Small intestine (tissue), 7 donors: ENCODE measurements at regions not wholly inside any gene's neighbourhood (a gene's known extent, or its start where the extent isn't known, plus 50 kb on each side); places are given as distances from the start of the nearest gene placed in this dataset.
"Not testable (repeated sequence)": the region's sequence is repeated elsewhere in the genome, so short reads cannot be mapped to it uniquely, and the experiment has no call there.

Source experiments
- DNase-seq, 2 donors: peaks; one replicate each; pipeline versions ENCODE4 v3.0.0 to v3.0.0-alpha.2; 2013
- FAIRE-seq: peaks from 2 replicates; lab custom pipeline; 2012; peaks lifted over from hg19 to GRCh38; lab: Jason Lieb, UNC
- H3K27ac ChIP-seq, 3 donors: one replicate each; pipeline ENCODE4 v1.5.1; 2013; ENCODE audit warnings: low read length in 2 of 3, mild to moderate bottlenecking in 2 of 3, control low read depth in 1 of 3, inconsistent platforms in 1 of 3, low read depth in 1 of 3, moderate library complexity in 1 of 3
- H3K27me3 ChIP-seq, 3 donors: one replicate each; pipeline ENCODE4 v1.6.1; 2013; ENCODE audit warnings: low read length in 3 of 3, inconsistent platforms in 1 of 3; ENCODE audit not compliant: control insufficient read depth in 3 of 3, insufficient read depth in 3 of 3
- H3K36me3 ChIP-seq, 3 donors: one replicate each; pipeline ENCODE4 v1.6.1; 2013; ENCODE audit warnings: low read length in 3 of 3, inconsistent platforms in 1 of 3, low read depth in 1 of 3, mild to moderate bottlenecking in 1 of 3, moderate library complexity in 1 of 3; ENCODE audit not compliant: control insufficient read depth in 3 of 3, insufficient read depth in 2 of 3
- H3K4me1 ChIP-seq, 3 donors: one replicate each; pipeline ENCODE4 v1.6.1; 2013; ENCODE audit warnings: low read length in 2 of 3, inconsistent platforms in 1 of 3, low read depth in 1 of 3, mild to moderate bottlenecking in 1 of 3, moderate library complexity in 1 of 3; ENCODE audit not compliant: control insufficient read depth in 3 of 3, insufficient read depth in 2 of 3
- H3K4me3 ChIP-seq, 3 donors: one replicate each; pipeline ENCODE4 v1.5.1; 2013; ENCODE audit warnings: low read length in 3 of 3, control low read depth in 1 of 3, inconsistent platforms in 1 of 3, low read depth in 1 of 3, mild to moderate bottlenecking in 1 of 3, moderate library complexity in 1 of 3
- H3K9me3 ChIP-seq, 2 donors: one replicate each; pipeline ENCODE4 v1.6.1; 2013; ENCODE audit warnings: low read depth in 1 of 2, low read length in 1 of 2; ENCODE audit not compliant: control insufficient read depth in 2 of 2, insufficient read depth in 1 of 2
- WGBS, 3 donors: extraction: QIAGEN DNeasy Blood & Tissue Kit; methylation state at CpG; one replicate each; pipeline ENCODE4 v1.1.7; 2013; 5-methylcytosine and 5-hydroxymethylcytosine counted together
- donor health status: healthy with polysubstance abuse.
- donor health status: control.
- donor health status: control.
- donor health status: Bipolar disorder and iron deficiency.
- donor health status: healthy.

DNA sequence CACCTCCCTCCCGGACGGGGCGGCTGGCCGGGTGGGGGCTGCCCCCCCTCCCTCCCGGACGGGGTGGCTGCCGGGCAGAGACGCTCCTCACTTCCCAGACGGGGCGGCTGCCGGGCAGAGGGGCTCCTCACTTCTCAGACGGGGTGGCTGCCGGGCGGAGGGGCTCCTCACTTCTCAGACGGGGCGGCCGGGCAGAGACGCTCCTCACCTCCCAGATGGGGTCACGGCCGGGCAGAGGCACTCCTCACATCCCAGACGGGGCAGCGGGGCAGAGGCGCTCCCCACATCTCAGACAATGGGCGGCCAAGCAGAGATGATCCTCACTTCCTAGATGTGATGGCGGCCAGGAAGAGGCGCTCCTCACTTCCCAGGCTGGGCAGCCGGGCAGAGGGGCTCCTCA is 1430.4 kb upstream of the FLRT2 start:
- H3K4me1 ChIP-seq, H3K36me3 ChIP-seq, H3K27ac ChIP-seq, DNase-seq, H3K4me3 ChIP-seq, H3K27me3 ChIP-seq, FAIRE-seq: not testable (repeated sequence)
- peaks cover 1 to 30% of the 10 kb centered on the region in 2 donors for H3K9me3 ChIP-seq
- WGBS, 3 donors = 89 to 94% (median 92%) methylated on average over 15 to 27 of the region's 27 CpGs

DNA sequence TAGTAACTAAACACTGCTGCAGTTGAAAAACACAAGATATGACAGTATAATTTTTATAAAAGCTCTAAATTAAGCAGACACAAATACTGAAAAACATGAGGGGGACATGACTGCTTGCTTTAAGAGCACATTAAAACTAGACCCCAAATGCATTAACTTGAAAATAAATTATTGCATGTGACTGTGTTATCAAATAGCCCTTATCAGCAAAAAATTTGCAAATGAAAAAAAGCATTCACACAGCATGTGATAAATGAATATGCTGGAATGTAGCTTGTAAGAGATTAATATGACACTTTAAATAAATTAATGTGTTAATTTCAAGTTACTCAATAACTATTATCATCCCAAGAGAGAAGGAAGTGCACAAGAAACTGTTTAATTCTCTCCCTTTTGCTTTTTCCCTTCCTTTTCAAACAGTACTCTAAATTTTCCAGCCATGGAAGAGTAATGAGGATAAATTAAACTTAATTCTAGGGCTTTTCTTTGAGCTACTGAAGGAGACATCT is 1422.1 kb upstream of the FLRT2 start:
- no peaks in the 10 kb centered on the region for H3K4me1 ChIP-seq
- no peak overlapping the region for H3K4me3 ChIP-seq
- H3K36me3 ChIP-seq = no peaks in the 10 kb centered on the region
- no peak for DNase-seq
- no peaks in the 10 kb centered on the region for H3K27me3 ChIP-seq
- FAIRE-seq = no peak
- H3K27ac ChIP-seq = no peak overlapping the region
- peaks cover 0 to 13% of the 10 kb centered on the region in 2 donors for H3K9me3 ChIP-seq

DNA sequence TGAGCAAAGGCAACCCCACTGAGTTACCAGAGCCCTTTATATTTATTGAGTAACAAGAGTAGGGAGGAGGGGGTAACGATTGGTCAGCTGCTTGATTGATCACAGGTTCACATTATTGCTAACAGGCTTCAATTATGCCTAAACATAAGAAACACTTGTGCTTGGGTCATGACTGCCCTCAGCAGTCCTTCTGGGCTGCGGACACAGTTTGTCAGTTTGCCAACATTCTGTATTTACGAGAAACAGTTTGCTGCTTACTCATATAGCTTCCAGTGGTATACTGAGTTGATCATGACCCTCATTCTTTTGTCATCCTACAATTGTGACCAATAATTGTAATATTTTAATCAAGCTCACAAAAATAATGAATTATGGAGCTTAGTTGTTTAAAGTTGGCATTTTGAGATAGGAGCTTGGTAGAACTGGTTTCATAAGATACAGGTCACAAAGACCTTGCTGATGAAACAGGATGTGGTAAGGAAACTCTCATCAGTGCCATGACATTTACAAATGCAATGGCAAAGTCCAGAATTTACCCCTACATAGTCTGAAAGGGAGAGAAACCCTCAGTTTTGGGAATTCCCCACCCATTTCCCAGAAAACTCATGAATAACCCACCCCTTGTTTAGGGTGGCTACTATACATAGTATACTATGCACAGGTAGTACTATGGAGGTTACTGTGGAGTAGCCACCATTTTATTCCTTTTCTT is 1421.0 kb upstream of the FLRT2 start:
- DNase-seq (no peak), FAIRE-seq (no peak)
- Histone ChIP-seq H3K27ac (no peak overlapping the region), H3K4me1 (no peaks in the 10 kb centered on the region), H3K4me3 (no peak overlapping the region), H3K9me3 (peaks cover 0 to 6% of the 10 kb centered on the region in 2 donors), H3K27me3 (no peaks in the 10 kb centered on the region), H3K36me3 (no peaks in the 10 kb centered on the region)
- 75 to 83% (median 81%) methylated on average over 3 of the region's 3 CpGs for WGBS, 3 donors

DNA sequence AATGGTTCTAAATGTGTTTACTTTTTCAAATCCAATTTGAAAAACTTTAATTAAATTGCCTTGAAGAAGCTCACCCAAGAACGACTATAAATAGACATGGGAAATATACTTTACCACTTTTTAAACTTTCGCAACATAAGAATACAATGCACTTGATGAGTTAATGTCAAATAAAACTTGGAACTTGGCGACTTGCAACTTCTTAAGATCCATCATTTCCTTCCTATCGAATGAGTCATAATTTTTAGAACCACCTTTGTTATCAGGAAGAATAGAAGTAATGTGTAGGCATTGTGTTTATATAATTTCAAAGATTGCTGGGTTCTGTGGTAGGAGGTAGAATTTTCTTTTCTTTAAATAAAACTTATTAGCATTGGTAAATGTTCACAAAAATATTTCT is 1417.4 kb upstream of the FLRT2 start:
- H3K27ac ChIP-seq = no peak overlapping the region
- peaks cover 0 to 2% of the 10 kb centered on the region in 2 donors for H3K9me3 ChIP-seq
- no peaks in the 10 kb centered on the region for H3K27me3 ChIP-seq
- H3K4me3 ChIP-seq = no peak overlapping the region
- DNase-seq (no peak), FAIRE-seq (no peak)
- H3K36me3 ChIP-seq = no peaks in the 10 kb centered on the region
- no peaks in the 10 kb centered on the region for H3K4me1 ChIP-seq
- 77 to 83% (median 80%) methylated on average over 4 of the region's 4 CpGs for WGBS, 3 donors

DNA sequence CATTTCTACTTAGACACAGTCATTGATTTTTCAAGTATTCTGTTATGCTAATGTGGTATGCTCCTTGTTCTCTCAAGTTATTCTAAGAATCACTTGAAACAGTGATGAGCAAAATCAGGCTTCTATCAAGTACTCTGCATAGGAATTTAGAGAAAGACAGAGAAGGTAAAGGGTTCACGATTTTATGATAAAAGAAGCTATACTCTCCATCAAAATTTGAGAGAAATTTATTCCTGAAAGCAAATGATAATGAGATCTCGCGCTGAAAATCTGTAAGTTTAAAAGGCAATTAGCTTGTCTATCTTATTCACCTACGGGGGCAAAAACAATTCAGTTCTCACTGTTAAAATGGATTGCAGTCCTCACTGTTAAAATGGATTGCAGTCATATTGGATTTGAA is 1404.3 kb upstream of the FLRT2 start:
- no peak for FAIRE-seq
- H3K36me3 ChIP-seq = no peaks in the 10 kb centered on the region
- no peak for DNase-seq
- H3K27me3 ChIP-seq = no peaks in the 10 kb centered on the region
- WGBS, 3 donors = 72 to 87% (median 75%) methylated on average over 4 of the region's 4 CpGs
- H3K9me3 ChIP-seq = no peaks in the 10 kb centered on the region
- H3K4me3 ChIP-seq = no peak overlapping the region
- H3K27ac ChIP-seq = no peak overlapping the region
- H3K4me1 ChIP-seq = no peaks in the 10 kb centered on the region

DNA sequence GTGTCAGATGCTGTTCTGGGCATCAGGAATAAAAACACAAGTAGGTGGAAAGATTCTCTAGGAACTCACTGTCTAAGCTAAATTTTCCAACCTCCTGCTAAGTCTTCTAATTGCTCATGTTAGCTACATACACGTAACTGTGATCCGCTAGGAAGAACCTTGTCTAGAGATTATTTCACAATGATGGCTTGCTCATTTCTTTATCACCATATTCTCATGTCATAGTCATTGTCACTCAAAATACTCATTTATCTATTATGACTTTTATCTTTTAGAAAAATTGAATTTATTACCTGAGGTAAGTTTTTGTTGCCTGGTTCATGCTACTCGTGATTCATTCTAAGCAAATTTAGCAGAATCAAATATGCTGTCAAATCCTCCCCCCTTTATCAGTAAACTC is 1402.4 kb upstream of the FLRT2 start:
- no peaks in the 10 kb centered on the region for H3K36me3 ChIP-seq
- H3K9me3 ChIP-seq = no peaks in the 10 kb centered on the region
- H3K27me3 ChIP-seq = no peaks in the 10 kb centered on the region
- 57 to 67% (median 60%) methylated on average over 3 of the region's 3 CpGs for WGBS, 3 donors
- no peaks in the 10 kb centered on the region for H3K4me1 ChIP-seq
- H3K27ac ChIP-seq = no peak overlapping the region
- DNase-seq (no peak), FAIRE-seq (no peak)
- no peak overlapping the region for H3K4me3 ChIP-seq

DNA sequence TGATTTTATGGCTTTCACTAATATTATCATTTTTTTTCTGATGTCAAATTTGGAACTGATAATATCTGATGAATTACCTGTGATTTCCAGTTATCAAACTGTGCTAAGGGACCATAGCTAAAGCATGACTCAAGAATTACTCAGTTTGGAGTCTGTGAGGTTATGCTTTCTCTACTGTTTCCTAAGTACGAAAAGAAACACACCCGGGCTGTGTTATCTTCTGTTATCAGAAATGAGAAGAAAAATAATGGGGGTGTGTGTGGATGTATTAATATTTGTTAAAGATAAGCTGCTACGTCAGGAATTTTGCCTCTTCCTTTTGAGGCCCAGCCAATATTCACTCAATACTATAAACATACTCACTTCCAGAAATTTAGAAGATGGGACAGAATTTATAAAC is 1401.9 kb upstream of the FLRT2 start:
- 12 to 40% (median 21%) methylated on average over 3 of the region's 3 CpGs for WGBS, 3 donors
- DNase-seq (no peak), FAIRE-seq (no peak)

DNA sequence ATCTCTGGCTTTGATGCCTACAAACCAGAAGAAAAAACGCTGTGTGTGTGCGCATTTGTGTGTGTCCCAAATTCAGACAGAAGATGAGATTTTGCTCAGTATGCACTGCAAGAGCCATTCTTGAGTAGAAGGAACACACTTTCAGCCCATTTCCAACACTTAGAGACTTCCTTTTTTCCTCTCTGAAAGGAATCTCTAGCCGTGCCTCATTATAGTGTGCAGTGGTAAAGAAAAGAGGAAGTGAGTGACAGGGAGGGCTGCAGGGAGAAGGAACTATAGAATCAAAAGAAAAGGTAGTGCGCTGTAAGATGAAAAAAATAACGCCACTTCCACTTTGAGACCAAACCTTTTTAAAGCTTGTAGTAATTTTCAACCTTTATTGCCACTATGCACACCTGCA is 1400.9 kb upstream of the FLRT2 start:
- Histone ChIP-seq H3K4me3 (no peak overlapping the region), H3K27ac (no peak overlapping the region), H3K27me3 (no peaks in the 10 kb centered on the region), H3K36me3 (no peaks in the 10 kb centered on the region), H3K4me1 (no peaks in the 10 kb centered on the region), H3K9me3 (no peaks in the 10 kb centered on the region)
- WGBS, 3 donors = 40 to 59% (median 49%) methylated on average over 5 of the region's 5 CpGs
- no peak for FAIRE-seq
- DNase-seq = no peak

More for the DNA sequence above, 1401.9 kb upstream of the FLRT2 start:
- H3K9me3 ChIP-seq = no peaks in the 10 kb centered on the region
- H3K4me1 ChIP-seq = no peaks in the 10 kb centered on the region
- H3K4me3 ChIP-seq = no peak overlapping the region
- H3K27me3 ChIP-seq = no peaks in the 10 kb centered on the region
- no peaks in the 10 kb centered on the region for H3K36me3 ChIP-seq
- no peak overlapping the region for H3K27ac ChIP-seq

DNA sequence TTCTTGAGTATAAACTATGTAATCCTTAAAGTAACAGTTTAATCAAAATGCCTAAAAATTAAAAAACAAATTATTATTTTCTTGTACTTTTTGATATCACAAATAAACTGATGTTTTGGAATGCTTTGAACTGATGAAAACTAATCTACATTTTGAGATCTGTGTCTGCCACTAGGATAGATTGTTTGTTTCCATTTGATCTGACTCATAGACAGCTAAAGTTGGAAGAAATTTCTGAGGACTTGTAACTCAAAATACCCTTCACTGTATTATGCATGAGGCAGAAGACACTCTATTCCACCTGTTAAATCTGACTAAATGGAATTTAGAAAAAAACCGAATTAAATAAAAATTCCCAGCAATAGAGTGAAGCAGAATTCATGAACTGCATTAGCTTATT is 1400.0 kb upstream of the FLRT2 start:
- 70 to 86% (median 76%) methylated on average over 1 of the region's 1 CpG for WGBS, 3 donors
- H3K27ac ChIP-seq = no peak overlapping the region
- no peaks in the 10 kb centered on the region for H3K27me3 ChIP-seq
- no peaks in the 10 kb centered on the region for H3K4me1 ChIP-seq
- H3K9me3 ChIP-seq = no peaks in the 10 kb centered on the region
- H3K36me3 ChIP-seq = no peaks in the 10 kb centered on the region
- FAIRE-seq (no peak), DNase-seq (no peak)
- no peak overlapping the region for H3K4me3 ChIP-seq
